ENCODE measurements at regions not wholly inside any gene's neighbourhood (a gene's known extent, or its start where the extent isn't known, plus 50 kb on each side); places are given as distances from the start of the nearest gene placed in this dataset.

DNA sequence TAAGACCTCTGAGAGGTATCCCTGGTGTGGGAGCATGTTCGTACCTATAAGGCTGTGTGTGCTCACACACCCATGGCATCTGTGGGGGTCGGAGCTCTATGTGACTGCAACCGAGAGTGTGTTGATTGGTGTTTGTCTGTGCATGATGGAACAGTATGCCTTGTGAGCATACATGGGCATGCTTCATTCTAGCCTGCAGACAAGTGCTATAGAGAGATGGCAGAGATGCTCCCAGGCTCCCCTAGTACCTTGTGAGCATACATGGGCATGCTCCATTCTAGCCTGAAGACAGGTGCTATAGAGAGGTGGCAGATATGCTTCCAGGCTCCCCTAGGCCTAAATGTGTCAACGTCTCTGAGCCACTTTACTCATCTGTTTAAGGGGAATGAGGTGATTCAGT, 447.5 kb downstream of the INSC start:
- H3K4me3 ChIP-seq (replicated peaks in 1 of 3; ENCODE audit: insufficient read depth in 1 of 3, low read depth in 2 of 3, low read length in 3 of 3) = no peak overlapping the region
- WGBS (ENCODE audit: low lambda C conversion rate) = 0% methylated on average over 2 of the region's 4 CpGs
- H3K79me2 ChIP-seq (ENCODE audit: insufficient read depth, low read length) = no peaks in the 10 kb centered on the region
- no peaks in the 10 kb centered on the region for H4K20me1 ChIP-seq (ENCODE audit: insufficient read depth, low read length)
- ChIA-PET CTCF (ENCODE audit: low intra/inter-chr PET ratio, low total read pairs) (no interaction called here), POLR2A (no interaction called here)
- ATAC-seq (no peak), FAIRE-seq (no peak), DNase-seq (ENCODE audit: low spot score) (no peak)
- no peak overlapping the region for H2AFZ ChIP-seq (ENCODE audit: low read length)
- no peaks in the 10 kb centered on the region for H3K36me3 ChIP-seq (replicated peaks in 1 of 2; ENCODE audit: control insufficient read depth in 1 of 2, insufficient read depth in 2 of 2, low read length in 2 of 2)
- H3K4me2 ChIP-seq (ENCODE audit: low read depth, low read length) = no peak overlapping the region
- H3K27me3 ChIP-seq (ENCODE audit: control insufficient read depth in 1 of 2, insufficient read depth in 2 of 2, low read length in 2 of 2) = peaks cover 0 to 5% of the 10 kb centered on the region in 2 experiments; a peak in 1 of 5 replicates
- intact Hi-C loops (cut with micrococcal nuclease; ENCODE audit: unreplicated experiment) = no loop called here
- no peaks in the 10 kb centered on the region for H3K9me3 ChIP-seq (ENCODE audit: low read length)
- no peak overlapping the region for H3K27ac ChIP-seq (ENCODE audit: extremely low read length, insufficient read depth, low read length)
- in situ Hi-C loops (cut with HindIII; ENCODE audit: extremely low pct_ligation_motif_present, low pct_unique_long_range_greater_than_20kb) = no loop called here
- H3K4me1 ChIP-seq (ENCODE audit: insufficient read depth, low read length) = no peaks in the 10 kb centered on the region
- no peak overlapping the region for H3K9ac ChIP-seq (ENCODE audit: insufficient read depth, low read depth, low read length)
- BruUV-seq (replicated peaks) = no TSS peak
- no peak for TF ChIP-seq BHLHE40 (IDR thresholded peaks at IDR 0.05; ENCODE audit: low read length)
- TF ChIP-seq ZNF776 (CRISPR knock-in tag; IDR thresholded peaks at IDR 0.05) = no peak
- no peak for TF ChIP-seq ZNF331 (CRISPR knock-in tag; IDR thresholded peaks at IDR 0.05)
- TF ChIP-seq, protein P1, sequence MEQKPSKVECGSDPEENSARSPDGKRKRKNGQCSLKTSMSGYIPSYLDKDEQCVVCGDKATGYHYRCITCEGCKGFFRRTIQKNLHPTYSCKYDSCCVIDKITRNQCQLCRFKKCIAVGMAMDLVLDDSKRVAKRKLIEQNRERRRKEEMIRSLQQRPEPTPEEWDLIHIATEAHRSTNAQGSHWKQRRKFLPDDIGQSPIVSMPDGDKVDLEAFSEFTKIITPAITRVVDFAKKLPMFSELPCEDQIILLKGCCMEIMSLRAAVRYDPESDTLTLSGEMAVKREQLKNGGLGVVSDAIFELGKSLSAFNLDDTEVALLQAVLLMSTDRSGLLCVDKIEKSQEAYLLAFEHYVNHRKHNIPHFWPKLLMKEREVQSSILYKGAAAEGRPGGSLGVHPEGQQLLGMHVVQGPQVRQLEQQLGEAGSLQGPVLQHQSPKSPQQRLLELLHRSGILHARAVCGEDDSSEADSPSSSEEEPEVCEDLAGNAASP (CRISPR knock-in tag; IDR thresholded peaks at IDR 0.05; ENCODE audit: borderline replicate concordance) = no peak
- no peak for TF ChIP-seq ZNF335 (CRISPR knock-in tag; IDR thresholded peaks at IDR 0.05)
- TF ChIP-seq ZNF547 (CRISPR knock-in tag; IDR thresholded peaks at IDR 0.05) = no peak
- no peak for TF ChIP-seq ZNF256 (CRISPR knock-in tag; conservative IDR thresholded peaks at IDR 0.05)
- TF ChIP-seq TARDBP (CRISPR knock-in tag; IDR thresholded peaks at IDR 0.05) = no peak
- TF ChIP-seq, protein P2, sequence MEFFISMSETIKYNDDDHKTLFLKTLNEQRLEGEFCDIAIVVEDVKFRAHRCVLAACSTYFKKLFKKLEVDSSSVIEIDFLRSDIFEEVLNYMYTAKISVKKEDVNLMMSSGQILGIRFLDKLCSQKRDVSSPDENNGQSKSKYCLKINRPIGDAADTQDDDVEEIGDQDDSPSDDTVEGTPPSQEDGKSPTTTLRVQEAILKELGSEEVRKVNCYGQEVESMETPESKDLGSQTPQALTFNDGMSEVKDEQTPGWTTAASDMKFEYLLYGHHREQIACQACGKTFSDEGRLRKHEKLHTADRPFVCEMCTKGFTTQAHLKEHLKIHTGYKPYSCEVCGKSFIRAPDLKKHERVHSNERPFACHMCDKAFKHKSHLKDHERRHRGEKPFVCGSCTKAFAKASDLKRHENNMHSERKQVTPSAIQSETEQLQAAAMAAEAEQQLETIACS (CRISPR knock-in tag; IDR thresholded peaks at IDR 0.05) = no peak
- TF ChIP-seq ZSCAN25 (CRISPR knock-in tag; IDR thresholded peaks at IDR 0.05) = no peak
- TF ChIP-seq HNRNPH1 (optimal IDR thresholded peaks at IDR 0.05; ENCODE audit: low read depth, low read length) = no peak
- TF ChIP-seq, protein P3, sequence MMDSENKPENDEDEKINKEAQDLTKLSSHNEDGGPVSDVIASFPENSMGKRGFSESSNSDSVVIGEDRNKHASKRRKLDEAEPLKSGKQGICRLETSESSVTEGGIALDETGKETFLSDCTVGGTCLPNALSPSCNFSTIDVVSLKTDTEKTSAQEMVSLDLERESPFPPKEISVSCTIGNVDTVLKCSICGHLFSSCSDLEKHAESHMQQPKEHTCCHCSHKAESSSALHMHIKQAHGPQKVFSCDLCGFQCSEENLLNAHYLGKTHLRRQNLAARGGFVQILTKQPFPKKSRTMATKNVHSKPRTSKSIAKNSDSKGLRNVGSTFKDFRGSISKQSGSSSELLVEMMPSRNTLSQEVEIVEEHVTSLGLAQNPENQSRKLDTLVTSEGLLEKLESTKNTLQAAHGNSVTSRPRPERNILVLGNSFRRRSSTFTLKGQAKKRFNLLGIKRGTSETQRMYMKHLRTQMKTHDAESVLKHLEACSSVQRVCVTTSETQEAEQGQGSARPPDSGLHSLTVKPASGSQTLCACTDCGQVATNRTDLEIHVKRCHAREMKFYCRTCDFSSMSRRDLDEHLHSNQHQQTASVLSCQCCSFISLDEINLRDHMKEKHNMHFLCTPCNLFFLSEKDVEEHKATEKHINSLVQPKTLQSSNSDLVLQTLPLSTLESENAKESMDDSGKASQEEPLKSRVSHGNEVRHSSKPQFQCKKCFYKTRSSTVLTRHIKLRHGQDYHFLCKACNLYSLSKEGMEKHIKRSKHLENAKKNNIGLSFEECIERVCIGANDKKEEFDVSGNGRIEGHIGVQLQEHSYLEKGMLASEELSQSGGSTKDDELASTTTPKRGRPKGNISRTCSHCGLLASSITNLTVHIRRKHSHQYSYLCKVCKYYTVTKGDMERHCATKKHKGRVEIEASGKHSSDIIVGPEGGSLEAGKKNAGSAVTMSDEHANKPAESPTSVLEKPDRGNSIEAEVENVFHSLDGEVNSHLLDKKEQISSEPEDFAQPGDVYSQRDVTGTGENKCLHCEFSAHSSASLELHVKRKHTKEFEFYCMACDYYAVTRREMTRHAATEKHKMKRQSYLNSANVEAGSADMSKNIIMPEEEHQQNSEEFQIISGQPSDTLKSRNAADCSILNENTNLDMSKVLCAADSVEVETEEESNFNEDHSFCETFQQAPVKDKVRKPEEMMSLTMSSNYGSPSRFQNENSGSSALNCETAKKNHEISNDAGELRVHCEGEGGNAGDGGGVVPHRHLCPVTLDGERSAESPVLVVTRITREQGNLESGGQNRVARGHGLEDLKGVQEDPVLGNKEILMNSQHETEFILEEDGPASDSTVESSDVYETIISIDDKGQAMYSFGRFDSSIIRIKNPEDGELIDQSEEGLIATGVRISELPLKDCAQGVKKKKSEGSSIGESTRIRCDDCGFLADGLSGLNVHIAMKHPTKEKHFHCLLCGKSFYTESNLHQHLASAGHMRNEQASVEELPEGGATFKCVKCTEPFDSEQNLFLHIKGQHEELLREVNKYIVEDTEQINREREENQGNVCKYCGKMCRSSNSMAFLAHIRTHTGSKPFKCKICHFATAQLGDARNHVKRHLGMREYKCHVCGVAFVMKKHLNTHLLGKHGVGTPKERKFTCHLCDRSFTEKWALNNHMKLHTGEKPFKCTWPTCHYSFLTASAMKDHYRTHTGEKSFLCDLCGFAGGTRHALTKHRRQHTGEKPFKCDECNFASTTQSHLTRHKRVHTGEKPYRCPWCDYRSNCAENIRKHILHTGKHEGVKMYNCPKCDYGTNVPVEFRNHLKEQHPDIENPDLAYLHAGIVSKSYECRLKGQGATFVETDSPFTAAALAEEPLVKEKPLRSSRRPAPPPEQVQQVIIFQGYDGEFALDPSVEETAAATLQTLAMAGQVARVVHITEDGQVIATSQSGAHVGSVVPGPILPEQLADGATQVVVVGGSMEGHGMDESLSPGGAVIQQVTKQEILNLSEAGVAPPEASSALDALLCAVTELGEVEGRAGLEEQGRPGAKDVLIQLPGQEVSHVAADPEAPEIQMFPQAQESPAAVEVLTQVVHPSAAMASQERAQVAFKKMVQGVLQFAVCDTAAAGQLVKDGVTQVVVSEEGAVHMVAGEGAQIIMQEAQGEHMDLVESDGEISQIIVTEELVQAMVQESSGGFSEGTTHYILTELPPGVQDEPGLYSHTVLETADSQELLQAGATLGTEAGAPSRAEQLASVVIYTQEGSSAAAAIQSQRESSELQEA (CRISPR knock-in tag; IDR thresholded peaks at IDR 0.05; ENCODE audit: not compliant biosample characterization) = no peak
- no peak for TF ChIP-seq TCF7L2 (IDR thresholded peaks at IDR 0.05; ENCODE audit: low read depth, low read length)
- TF ChIP-seq ZNF879 (CRISPR knock-in tag; IDR thresholded peaks at IDR 0.05) = no peak
- TF ChIP-seq, protein P4, sequence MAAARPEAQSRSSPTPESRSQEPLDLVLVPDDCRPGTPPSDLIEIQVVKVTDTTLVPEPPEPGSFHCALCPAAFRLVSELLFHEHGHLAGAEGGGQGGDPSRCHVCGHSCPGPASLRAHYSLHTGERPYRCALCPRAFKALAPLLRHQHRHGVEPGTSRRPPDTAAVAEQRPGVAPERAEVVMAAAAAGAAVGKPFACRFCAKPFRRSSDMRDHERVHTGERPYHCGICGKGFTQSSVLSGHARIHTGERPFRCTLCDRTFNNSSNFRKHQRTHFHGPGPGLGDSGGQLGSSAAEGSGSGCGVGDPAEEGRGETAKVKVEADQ (CRISPR knock-in tag; IDR thresholded peaks at IDR 0.05; ENCODE audit: borderline replicate concordance) = no peak
- no peak for TF ChIP-seq NFYC (CRISPR knock-in tag; IDR thresholded peaks at IDR 0.05)
